ENCODE measurements at regions not wholly inside any gene's neighbourhood (a gene's known extent, or its start where the extent isn't known, plus 50 kb on each side); places are given as distances from the start of the nearest gene placed in this dataset.
"Not testable (repeated sequence)": the region's sequence is repeated elsewhere in the genome, so short reads cannot be mapped to it uniquely, and the experiment has no call there.

DNA sequence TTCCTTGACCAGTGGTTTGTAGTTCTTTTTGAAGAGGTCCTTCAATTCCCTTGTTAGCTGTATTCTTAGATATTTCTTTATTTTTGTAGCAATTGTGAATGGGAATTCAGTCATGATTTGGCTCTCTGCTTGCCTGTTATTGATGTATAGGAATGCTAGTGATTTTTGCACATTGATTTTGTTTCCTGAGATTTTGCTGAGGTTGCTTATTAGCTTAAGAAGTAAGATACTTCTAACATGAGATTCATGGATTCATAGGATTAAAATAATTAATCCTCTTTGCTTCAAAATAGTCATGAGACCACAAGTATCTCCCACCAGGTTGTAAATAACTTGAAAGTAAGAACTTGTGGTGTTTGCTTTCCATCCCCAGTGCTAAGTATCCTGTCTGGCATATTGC is 308.9 kb downstream of the DTHD1 start:
- no peak for DNase-seq (ENCODE audit: low spot score)

DNA sequence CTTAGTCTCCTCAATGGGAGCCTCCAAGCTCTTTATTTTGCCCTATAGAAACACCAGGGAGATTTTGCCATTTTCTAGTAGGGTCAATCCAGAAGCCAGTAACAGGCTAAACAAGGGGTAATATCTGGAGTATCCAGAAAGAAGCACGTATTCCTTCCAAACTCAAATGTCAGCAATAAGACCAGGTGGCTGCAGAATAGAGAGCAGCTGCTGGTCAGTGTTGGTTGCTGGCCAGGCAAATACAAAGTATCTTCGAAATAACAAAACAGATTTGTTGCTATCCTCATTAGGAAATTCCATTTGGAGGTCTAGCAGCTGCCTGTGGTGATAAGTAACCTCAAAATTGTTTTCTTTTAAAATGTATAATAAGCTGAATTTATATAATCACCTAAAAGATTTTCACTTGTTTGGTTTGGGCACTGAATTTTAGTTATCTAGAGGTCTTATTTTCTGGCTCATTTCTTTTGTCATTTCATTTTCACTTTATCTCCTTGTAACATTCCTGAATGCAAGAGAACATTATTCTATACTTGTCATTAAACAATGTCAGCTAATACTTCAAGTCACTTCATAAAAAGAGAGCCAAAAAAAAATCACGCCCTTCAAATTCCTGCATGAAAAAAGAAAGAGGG is 320.6 kb downstream of the DTHD1 start:
- no peak for DNase-seq (ENCODE audit: low spot score)

DNA sequence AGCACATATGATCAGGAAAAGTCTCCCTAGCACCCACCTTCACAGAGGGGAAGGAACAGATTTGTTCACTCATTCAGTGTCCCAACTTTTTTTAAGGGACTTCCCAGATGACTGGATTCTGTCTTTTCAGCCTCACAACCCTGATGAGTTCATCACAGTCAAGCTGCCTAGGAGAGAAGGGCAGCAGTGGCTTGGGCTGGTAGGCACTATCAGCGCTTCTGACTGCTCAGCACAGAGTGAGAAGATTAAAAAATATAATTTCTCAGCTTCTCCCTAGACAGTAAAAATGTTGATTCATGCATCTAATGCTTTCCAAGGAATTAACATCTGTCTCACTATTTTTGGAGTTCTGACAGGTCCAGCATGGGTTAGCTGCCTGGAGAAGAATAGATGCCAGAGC is 328.2 kb downstream of the DTHD1 start:
- DNase-seq (ENCODE audit: low spot score): no peak

DNA sequence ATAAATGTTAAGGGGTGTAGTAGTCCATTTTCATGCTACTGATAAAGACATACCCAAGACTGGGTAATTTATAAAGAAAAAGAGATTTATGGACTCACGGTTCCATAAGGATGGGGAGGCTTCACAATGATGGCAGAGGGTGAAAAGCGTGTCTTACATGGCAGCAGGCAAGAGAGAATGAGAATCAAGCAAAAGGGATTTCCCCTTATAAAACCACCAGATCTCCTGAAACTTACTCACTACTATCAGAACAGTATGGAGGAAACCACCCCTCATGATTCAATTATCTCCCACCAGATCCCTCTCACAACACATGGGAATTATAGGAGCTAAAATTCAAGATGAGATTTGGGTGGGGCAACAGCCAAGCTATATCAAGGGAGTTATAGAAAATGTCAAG is 329.2 kb downstream of the DTHD1 start:
- no peak for DNase-seq (ENCODE audit: low spot score)

DNA sequence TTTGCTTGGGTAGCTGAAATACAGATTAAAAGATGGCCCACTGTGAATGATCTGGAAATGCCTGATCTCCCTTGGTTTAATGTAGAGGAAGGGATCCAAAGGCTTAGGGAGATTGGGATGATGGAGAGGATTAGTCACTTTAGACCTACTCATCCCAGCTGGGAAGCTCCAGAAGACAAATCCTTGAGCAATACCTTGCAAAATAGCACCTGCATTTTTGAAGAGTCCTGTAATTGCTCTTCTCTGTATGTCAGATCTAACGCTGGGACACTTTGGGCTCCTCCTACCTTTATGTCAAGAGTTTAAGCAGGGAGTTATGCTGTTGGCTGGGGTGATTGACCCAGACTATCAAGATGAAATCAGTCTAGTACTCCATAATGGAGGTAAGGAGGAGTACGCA is 331.7 kb downstream of the DTHD1 start:
- DNase-seq (ENCODE audit: low spot score): not testable (repeated sequence)

DNA sequence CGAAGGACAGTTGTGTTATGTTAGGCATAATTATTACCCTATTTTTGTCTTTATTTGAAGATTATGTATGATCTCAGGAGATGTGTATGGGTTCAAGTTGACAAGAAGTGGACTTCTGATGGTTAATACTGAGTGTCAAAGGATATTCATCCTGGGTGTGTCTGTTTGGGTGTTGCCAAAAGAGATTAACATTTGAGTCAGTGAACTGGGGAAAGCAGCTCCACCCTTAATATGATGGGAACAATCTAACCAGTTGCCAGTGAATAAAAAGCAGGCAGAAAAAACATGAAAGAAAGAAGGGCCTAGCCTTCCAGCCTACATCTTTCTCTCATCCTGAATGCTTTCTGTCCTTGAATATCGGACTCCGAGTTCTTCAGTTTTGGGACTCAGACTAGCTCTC is 332.6 kb downstream of the DTHD1 start:
- DNase-seq (ENCODE audit: low spot score): no peak

DNA sequence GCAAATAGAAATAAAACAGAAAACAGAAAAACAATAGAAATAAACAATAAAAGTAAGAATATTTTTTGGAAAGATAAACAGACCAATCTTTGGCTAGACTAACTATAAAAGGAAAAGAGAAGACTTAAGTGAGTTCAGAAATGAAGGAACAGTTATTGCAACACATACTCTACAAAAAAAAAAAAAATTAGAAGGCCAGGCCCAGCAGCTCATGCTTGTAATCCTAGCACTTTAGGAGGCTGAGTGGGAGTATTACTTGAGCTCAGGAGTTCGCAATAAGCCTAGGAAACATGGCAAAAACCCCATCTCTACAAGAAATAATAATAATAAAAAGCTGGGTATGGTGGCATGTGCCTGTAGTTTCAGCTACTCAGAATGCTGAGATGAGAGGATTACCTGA is 336.7 kb downstream of the DTHD1 start:
- no peak for DNase-seq (ENCODE audit: low spot score)

DNA sequence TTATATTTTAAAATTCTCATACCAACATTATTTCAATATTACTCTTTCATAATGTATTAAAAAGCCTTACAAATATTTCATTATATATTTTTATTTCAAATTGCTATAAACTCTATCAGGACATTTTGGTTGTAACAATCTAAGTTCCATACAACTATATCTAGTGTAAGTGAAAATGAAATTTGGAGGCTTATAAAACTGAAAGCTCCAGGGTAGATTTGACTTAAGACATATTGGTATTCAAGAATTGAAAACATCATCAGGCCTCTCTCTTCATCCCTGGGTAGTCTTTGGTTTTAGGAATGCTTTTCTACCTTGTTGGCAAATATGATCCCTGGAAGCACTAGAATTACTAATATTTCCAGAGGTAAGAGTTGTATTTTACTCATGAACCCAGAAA is 342.6 kb downstream of the DTHD1 start:
- no peak for DNase-seq (ENCODE audit: low spot score)

DNA sequence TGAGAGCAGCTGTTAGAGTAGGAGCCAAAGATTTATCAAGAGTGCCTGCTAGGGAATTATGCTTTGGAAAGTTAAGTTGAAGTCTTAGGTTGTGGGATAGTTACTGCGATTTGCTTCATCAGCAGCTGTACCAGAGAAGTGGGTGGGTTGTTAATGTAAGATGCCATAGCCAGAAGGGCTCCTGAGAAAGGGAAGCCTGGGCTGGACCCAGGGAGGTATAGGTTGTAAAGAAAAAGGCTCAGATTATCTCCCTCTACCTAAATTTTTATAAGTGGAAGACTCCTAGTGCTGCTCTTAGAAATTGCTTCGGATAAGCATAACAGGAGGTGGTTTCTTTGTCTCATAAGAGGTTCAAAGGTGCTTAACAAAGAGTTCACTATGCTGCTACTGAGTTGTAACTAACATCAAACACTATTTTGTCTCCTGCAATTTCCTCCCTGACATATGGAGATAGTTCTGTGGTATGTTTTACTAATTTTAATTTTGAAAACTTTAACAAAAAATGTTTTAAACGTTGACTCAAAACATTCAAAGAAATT is 356.9 kb downstream of the DTHD1 start:
- no peak for DNase-seq (ENCODE audit: low spot score)

DNA sequence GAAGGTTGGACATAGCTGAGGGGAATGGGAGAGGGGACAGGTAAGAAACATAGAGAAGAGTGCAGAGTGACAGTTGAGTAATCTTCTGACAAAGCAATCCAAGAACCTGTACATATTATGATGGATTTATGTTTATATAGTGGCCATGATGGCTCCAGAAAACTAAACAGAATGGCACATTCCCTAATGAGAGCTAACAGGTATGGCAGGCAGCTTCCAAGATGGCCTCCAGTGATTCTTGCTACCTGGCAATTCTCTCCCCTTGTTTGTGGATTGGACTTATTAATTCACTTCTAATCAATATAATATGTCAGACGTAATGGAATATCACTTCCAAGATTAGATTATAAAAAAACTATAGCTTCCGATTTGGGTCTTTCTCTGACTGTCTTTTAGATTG is 359.5 kb downstream of the DTHD1 start:
- no peak for DNase-seq (ENCODE audit: low spot score)

DNA sequence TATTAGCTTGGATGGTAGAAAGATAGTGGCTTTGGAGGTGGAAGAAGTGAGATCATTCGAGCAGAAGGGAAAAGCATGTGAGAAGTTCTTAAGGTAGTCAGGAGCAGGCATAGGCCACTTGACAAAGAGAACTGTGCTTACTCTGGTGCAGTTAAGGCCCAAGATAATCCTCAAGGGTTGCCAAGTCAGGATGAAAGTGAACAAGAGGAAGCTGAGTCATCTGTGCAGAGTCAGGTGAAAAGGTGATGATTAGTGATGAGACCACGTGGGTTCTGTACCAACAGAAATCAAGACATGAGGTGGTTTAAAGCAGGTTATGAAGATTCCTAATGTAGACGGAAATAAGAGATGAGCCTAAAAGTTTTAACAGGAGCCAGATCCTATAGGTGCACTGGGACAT is 369.8 kb downstream of the DTHD1 start:
- DNase-seq (ENCODE audit: low spot score): no peak

DNA sequence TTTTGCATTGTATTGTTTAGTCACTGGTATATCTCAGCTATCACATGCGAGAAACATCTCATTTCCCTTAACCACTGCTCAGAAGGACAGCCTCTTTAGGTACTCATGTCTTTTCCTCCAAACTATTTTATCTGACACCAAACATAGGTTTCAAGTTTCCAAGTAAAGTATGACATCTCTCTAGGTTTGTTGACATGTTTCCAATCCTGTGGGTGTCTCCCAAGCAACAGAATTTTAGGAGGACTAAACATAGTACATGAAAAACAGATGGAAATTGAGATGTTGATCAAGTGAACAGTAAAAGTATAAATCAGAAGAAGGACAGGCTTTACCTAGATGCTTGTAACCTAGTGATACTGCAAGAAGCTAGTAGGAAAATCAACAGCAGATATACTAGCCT is 371.4 kb downstream of the DTHD1 start:
- no peak for DNase-seq (ENCODE audit: low spot score)

DNA sequence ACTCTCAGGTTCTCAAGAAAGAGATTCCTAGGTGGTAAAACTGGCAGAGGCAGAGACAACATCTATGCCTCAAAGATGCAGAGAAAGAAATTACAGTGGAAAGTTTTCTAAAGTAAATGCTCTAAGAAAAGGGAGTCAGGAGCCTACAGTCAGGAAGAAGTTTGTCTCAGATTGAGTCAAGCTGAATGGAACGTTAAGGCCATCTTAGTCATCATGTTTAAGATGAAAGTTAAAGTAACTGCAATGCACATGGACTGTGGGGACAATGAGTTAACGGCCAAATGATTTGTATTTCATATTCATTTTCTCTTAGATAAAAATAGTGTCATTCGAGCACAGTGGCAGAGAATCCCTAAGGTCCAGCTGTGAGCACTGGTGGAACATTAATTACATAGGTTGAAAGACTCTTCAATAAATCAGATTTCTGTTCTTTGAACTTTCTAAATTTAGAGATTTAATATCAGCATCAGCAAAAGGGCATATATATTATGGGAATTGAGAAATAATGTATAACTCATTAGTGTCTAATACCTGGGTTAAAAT is 384.6 kb downstream of the DTHD1 start:
- no peak for DNase-seq (ENCODE audit: low spot score)

DNA sequence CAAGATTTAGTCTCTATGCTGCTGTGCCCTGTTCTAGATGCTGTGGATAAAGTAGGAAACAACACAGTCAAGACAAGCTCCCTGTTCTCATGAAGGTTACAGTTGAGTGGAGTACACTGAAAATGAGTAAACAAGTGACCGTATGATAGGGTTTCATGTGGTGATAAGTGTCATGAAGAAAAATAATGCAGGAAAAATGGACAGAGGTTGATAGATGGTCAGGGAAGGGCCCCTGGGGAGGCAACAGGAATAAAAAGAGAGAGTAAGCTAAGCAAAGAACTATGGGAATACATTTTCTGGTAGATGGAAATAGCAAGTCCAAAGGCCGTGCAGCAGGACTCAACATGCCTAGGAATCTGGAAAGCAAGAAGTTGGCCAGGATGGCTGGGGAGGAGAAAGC is 394.0 kb downstream of the DTHD1 start:
- no peak for DNase-seq (ENCODE audit: low spot score)

DNA sequence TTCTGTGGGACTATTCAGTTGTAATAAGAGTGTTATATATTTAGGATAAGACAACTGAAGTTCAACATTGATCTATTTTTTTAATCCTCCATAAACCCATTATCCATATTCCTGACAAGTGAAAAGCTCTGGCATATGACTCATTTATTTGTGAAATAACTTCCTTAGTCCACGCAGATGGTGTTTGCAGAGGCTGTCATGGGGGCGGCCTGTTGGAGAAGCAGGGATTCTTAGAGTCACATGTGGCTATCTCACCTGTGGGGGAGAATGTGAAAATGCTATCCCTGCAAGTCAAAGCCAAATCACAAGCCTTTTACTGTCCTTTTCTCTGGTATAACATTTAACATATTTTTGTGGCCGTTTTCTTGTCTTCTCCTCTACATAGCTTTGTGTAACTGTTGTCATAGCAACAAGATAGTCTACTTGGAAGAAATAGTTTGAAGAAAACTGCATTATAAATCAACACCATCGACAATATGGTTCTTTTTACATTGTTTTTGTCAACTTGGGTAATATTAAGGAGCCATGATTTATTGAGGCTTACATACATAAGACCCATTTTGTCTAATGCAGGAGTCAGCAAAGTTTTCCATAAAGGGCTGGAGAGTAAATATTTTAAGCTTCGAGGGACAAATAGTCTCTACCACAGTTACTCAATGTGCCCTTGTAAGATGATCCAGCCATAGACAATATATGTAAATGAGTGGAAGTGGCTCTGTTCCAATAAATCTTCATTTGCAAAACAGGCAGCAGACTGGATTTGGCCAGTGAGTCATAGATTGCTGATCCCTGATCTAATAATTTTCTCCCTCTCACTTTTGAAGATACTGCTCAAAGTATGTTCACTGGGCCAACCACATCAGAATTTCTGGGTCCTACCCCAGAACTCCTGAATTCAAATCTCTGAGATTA is 395.0 kb downstream of the DTHD1 start:
- no peak for DNase-seq (ENCODE audit: low spot score)

DNA sequence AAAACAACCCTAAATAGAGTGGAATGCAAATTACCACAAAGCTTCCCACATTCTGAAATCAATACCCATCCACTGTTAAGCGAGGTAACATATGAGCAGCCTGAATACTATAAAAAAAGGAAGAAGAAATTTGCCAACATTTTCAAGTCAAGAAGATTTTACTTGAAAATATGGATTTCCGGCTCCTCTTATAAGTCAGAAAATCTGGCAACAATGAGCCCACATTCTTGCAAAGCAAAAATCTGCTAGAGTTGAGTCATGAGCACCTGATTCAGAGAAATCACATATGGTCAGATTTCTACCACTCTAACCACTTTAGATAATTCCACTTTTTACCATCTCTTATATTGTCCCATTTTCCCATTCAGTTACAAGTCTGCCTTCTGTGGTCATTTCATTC is 395.7 kb downstream of the DTHD1 start:
- DNase-seq (ENCODE audit: low spot score): no peak

DNA sequence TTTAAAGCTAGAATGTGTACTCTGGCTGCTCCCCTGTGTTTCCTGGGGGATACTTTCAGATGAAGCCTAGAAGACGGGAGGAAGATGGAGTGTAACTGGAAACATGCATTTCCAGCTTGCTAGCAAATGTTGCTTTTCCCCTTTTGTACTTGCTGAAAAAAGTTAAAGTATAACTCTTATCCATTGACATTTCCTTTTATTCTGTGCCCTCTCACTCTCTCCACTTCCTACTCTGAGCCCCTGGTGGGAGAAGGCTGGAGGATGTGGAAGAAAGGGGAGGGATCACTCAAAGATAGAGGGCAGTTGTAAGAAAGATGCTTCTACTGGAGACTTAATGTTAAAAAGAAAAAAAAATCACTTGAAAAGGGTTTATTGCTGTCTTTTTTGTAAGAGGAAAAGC is 396.5 kb downstream of the DTHD1 start:
- DNase-seq (ENCODE audit: low spot score): no peak

DNA sequence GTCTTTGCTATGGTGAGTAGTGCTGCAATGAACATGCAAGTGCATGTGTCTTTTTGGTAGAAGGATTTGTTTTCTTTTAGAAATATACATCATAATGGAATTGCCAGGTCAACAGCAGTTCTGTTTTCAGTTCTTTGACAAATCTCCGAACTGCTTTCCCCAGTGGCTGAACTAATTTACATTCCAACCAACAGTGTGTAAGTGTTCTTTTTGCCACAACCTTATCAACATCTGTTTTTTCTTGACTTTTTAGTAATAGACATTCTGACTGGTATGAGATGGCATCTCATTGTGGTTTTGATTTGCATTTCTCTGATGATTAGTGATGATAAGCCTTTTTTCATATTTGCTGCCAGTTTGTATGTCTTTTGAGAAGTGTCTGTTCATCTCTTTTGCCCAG is 406.3 kb downstream of the DTHD1 start:
- DNase-seq (ENCODE audit: low spot score): no peak

DNA sequence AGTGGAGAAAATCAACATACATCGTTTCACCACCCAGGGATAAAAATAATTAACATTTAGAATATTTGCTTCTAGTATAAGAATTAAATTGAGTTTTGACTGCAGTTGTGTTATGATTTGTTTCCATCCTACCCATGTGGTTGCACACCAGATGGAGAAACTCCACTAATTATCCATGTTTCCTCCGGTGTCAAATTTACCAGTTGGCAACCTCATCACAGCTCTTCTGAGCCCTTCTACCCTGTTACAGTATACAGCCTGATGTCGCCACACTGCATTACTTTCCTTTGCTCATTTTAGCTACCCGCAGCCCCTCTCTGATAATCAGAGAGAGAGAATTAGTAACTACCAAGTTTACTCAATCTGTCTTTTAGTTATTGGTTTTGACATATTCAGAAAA is 411.2 kb downstream of the DTHD1 start:
- DNase-seq (ENCODE audit: low spot score): no peak

DNA sequence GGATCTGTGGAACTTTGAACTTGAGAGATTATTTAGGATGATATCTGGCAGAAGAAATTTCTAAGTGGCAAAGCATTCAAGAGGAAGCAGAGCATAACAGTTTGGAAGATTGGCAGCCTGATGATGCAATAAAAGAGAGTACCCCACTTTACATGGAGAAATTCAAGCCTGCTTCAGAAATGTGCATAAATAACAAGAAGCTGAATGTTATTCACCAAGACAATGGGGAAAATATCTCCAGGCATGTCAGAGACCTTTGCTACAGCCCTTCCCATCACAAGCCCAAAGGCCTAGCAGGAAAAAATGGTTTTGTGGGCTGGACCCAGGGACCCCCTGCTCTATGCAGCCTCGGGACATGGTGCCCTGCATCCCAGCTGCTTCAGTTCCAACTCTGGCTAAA is 420.8 kb downstream of the DTHD1 start:
- no peak for DNase-seq (ENCODE audit: low spot score)

DNA sequence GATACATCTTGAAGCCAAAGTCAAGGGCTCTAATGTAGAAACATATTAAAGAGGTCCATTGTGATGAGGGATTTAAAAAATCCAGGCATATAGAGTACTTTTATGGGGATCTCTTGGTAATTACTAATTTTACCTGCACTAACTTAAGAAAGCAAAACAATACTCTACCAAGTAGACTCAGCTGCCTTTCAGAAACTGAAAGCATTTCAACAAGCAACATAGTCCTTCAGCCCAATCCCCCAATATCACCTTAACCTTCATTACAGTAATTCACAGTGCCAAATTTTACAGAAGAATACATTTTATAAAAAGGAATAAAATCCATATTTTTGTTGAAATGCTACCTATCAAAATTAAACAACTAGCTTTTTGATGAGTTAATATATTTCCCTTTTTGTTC is 422.9 kb downstream of the DTHD1 start:
- DNase-seq (ENCODE audit: low spot score): no peak

DNA sequence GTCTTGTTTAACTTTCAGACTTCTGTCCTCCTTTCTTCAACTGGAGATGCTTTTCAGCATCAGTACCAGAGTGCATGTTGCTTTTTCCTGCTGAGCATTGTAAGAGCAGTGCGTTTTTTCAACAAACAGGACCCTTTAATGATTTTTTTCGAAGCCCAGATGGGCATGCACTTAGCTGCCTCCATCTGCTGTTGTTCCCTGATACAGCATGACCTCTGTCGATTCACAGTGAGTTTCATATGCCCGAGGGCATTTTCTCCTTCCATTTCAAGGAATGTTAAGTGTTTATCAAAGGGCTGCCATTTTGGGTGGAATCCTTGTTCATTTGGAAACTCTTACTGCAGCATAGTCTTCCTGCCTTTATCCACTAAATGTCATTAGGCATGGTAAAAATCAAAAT is 428.6 kb downstream of the DTHD1 start:
- DNase-seq (ENCODE audit: low spot score): no peak

DNA sequence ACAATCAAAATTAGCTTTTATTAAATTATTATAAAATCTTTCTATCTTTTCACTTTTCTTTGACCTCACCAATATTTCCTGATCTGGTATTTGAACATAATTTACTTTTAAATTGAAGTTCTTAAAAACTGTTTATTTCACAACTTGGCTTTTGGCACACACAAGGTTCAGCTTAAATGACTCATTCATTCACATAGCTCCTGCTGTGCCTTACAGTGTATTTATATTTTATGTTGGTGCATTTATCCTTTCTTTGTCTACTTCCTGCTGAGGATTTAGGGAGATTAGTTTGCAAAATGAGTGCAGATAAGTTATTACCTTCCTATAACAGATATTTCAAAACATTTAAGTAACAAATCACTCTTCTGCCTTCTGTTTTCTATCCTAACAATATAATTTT is 430.6 kb downstream of the DTHD1 start:
- no peak for DNase-seq (ENCODE audit: low spot score)

Measured in SK-N-DZ (cell line).